GF-D8 (cell line): ENCODE measurements at regions not wholly inside any gene's neighbourhood (a gene's known extent, or its start where the extent isn't known, plus 50 kb on each side); places are given as distances from the start of the nearest gene placed in this dataset.

Source experiments
- DNase-seq: peaks from one replicate; lab custom pipeline; 2025; lab: John Stamatoyannopoulos, UW

- no peak for DNase-seq
Observed at GRCh38 chr3:182575941-182576340, 217.4 kb upstream of the ATP11B start.

- DNase-seq = no peak
Observed at GRCh38 chr3:182583545-182583944, 209.8 kb upstream of the ATP11B start.

DNA sequence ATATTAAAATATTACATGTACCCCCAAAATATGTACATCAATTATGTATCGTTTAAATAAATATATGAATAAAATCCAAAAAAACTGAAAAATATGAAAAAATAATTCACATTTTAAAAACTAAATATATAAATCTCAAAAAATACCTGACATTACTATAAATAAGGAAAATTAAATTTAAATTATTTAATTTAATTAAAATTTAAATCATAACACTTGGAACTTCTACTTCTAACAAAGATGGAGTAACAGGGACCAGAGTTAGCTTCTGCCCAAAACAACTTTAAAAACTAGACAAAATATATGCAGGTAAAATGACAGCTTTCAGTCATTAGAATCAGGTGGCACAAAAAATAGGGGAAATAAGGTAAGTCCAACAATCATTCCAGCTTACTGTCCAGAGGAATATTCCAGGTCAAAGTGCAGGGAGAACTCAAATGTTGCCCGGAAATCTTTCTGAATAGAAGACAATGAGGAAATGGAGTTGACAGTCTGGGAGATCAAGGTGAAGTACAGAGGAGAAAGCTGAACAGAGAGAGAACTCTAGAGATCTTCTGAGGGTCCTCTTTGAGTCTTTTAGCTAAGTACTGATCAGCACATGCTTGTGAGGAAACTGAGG, 207.7 kb upstream of the ATP11B start:
- DNase-seq = no peak

- no peak for DNase-seq
Observed at GRCh38 chr3:182592747-182593146, 200.6 kb upstream of the ATP11B start.

GRCh38 chr3:182596676-182597410, 196.5 kb upstream of the ATP11B start:
- DNase-seq = no peak

DNA sequence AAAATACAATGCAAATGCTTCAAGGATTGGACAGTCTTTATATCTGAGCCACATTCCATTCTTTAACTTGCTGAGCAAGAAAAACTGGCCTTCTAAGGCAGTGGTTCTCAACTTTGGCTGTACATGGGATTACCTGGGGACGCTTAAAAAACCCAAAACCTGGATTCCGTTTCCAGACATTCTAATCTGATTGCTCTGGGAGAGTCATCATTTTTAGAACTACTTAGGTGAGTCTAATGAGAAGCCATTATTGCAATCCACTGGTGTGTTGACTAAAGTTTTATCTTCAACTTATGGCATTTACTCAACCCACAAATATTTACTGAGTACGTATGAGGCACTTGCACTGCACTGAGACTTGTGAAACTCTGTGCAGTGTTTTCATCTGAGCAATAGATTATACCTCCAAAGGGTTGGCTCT, 195.7 kb upstream of the ATP11B start:
- DNase-seq = no peak

- no peak for DNase-seq
Observed at GRCh38 chr3:182601597-182601996, 191.7 kb upstream of the ATP11B start.

- DNase-seq = no peak
Observed at GRCh38 chr3:182603501-182603900, 189.8 kb upstream of the ATP11B start.

- no peak for DNase-seq
Observed at GRCh38 chr3:182605882-182606611, 187.3 kb upstream of the ATP11B start.

GRCh38 chr3:182606905-182607504, 186.3 kb upstream of the ATP11B start:
- DNase-seq = no peak

- no peak for DNase-seq
Observed at GRCh38 chr3:182608832-182609231, 184.5 kb upstream of the ATP11B start.

DNA sequence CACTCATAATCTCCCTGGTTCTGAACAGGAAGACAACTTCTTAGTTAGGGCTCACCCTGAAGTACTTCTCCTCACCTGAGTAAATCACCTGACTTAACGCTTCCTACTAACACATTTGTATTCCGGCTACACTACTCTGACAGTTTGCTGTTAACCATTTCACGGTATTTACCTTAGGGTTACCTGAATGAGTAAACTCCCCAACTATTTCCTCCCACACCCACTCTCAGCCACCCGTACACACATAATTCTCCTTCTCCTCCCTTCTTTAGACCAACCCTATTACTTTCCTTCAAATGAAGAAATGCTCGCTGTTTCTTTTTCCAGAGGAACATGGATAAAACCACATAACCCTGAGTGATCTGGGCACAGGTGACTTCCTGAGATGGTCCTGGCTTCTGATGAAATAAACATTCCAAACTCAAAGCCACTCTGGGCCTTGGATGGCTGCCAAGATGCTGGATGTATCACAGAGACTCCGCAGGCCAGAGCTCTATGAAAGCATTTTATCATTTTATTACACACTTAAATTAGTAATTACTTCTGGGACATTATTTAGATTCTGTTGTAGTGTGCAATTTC, 183.6 kb upstream of the ATP11B start:
- DNase-seq = no peak

DNA sequence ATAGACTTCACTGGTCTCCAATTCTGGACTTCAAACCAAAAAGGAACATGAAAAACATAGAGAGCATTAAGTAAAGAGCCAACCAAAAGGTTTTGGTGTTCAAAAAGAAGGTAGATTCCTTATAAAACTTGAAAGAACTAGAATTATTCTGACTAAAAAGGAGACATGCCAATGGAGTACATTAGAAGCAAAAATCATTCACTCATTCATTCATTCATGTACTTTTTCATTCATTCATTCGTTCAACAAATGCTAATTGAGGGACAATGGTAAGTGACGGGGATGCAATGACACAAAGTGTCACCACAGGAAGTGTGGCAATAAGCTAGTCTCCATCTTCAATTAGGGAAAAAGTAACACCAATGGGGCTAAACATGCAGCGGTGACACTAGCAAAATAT, 181.0 kb upstream of the ATP11B start:
- no peak for DNase-seq

DNA sequence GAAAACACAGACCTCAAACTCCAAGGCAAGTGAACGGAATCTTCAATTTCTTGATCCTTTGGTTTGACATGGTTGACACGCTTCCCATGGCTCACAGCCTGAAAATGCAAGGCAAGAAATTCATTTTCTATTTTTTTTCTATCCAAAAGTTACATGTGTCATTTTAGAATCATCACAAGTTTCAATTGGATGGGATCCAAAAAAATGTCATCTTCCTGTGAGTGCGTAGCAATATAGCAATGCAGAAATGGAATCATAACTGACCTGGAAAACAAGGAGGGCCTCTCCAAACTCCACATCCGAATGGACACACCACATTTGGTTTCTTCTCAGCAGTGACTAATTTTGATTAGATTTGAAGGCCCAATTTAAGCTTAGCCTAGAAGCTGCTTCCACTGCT, 175.8 kb upstream of the ATP11B start:
- DNase-seq = no peak

- DNase-seq = no peak
Observed at GRCh38 chr3:182618085-182618732, 175.1 kb upstream of the ATP11B start.

DNA sequence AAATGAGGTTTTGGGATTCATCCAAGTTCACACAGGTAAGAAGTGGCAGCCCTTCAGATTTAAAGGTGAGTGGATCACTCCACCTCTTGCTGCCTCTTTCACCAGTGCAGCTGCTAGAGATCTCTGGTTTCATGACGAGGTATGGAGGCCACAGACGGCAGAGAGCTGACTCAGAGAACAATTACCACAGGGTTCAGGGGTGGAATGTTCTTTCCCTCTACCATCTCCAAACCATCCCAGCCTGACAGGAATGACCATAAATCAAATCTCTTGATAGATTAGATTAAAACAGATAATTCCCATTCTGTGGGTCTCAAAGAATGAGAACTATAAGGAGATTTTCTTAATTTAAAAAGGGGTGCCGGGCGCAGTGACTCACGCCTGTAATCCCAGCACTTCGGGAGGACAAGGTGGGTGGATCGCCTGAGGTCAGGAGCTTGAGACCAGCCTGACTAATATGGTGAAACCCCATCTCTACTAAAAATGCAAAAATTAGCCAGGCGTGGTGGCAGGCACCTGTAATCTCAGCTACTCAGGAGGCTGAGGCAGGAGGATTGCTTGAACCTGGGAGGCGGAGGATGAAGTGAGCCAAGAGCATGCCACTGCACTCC, 174.2 kb upstream of the ATP11B start:
- DNase-seq = no peak

GRCh38 chr3:182620723-182621434, 172.4 kb upstream of the ATP11B start:
- DNase-seq = no peak

DNA sequence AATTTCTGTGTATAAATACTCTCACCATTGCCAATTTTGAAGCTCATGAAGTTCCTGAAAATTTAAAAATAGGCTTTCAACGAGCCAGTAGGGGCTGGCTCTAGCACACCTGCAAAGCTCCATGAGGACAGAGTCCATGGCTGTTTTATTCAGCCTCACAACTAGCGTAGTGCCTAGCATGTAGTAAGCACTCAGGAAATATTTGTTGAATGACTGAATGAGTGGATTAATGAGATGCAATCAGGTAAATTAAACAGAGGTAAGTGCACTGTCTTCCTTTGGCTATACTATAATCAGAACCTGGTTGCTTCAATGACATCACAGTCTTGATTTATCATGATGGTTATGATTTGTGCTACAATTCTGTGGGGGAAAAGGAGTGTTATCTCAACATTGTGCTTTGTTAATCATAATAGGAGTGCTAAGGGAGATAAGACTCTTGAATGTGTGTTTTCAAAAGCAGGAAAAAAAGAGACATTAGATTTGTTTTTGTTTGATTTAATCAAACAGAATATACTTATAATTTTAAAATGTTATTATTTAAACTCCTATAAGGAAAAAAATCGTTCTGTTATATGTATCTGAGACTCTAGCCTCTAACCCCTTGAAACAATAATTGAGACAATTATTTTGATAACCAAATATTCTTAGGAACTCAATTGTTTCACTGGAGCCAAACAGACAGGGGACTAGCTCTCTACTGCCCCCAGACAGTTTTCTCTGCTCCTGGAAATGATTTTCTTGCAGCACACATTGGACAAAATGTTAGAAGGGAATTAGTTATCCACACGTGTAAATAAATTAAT, 171.7 kb upstream of the ATP11B start:
- no peak for DNase-seq

DNA sequence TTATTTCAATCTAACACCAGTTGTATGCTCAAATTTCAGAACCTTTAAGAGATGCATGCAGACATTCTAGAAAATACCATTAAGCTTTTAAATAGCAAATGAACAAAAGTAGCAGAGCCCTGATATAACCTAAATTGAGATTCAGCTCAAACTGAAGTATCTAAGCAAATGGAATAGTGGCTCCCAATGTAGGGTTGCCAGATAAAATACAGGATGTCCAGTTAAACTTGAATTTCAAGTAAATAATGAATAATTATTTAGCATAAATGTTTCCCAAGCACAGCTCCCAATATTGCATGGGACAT, 171.1 kb upstream of the ATP11B start:
- no peak for DNase-seq
